ENCODE measurements at regions not wholly inside any gene's neighbourhood (a gene's known extent, or its start where the extent isn't known, plus 50 kb on each side); places are given as distances from the start of the nearest gene placed in this dataset.
A peak's percentile ranks its signal among the peaks of the same experiment; 100 is the strongest.

DNA sequence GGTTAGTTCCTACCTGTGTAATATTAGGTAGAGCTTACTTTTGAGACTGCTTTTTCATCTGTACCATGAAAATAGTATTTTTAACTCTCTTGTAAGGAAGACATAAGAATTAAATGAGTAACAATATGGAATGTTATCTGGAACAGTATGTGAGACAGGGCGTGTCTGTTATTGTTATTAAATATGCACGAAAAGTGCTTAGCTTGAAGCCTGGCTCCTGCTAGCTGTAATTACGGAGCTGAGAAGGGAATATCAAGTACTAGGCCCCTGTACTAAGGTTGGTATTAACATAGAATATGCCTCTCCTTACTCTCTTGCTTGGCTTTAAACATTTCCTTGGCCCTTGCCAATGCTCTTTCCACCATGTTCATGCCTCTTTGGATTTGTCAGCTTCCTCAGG is 194.0 kb downstream of the FAM76B start:
- WGBS (ENCODE audit: extremely low coverage, insufficient coverage, low lambda C conversion rate), result no CpG with 5 or more reads among the region's 3 CpGs
- H3K27ac ChIP-seq (ENCODE audit: low read depth, low read length), result no peak overlapping the region
- H2BK5ac ChIP-seq (ENCODE audit: low read length), result no peak overlapping the region
- H3K56ac ChIP-seq (ENCODE audit: low read length), result no peak overlapping the region
- no peak overlapping the region for H3K18ac ChIP-seq (ENCODE audit: low read length)
- H3K4me3 ChIP-seq (ENCODE audit: low read length), result no peak overlapping the region
- H2BK15ac ChIP-seq (replicated peaks; ENCODE audit: low read depth), result no peak overlapping the region
- no peak overlapping the region for H3K4ac ChIP-seq (ENCODE audit: low read depth, low read length)
- peaks cover 2% of the 10 kb centered on the region for H3K4me1 ChIP-seq (ENCODE audit: control insufficient read depth, low read depth, low read length)
- H3K9ac ChIP-seq (ENCODE audit: low read length), result no peak overlapping the region
- no peaks in the 10 kb centered on the region for H3K36me3 ChIP-seq (ENCODE audit: control insufficient read depth, insufficient read depth, low read length)
- no peak overlapping the region for H2BK120ac ChIP-seq (ENCODE audit: low read depth, low read length)
- H2AK5ac ChIP-seq (ENCODE audit: low read length), result no peak overlapping the region
- no peaks in the 10 kb centered on the region for H3K27me3 ChIP-seq (ENCODE audit: insufficient read depth, low read length, poor library complexity)
- no peaks in the 10 kb centered on the region for H3K79me1 ChIP-seq (ENCODE audit: low read length)
- no peak overlapping the region for H3K23ac ChIP-seq (ENCODE audit: low read length)
- DNase-seq, result no peak
- no peaks in the 10 kb centered on the region for H3K79me2 ChIP-seq (ENCODE audit: control insufficient read depth, insufficient read depth, low read length)
- no peak overlapping the region for H4K8ac ChIP-seq (ENCODE audit: low read depth, low read length)
- no peak overlapping the region for H3K4me2 ChIP-seq (ENCODE audit: low read length)
- H4K5ac ChIP-seq (ENCODE audit: low read length), result no peak overlapping the region

GRCh38 chr11:95593111-95593510 is 196.5 kb downstream of the FAM76B start:
- Histone ChIP-seq H3K23ac (ENCODE audit: low read length) (no peak overlapping the region), H3K4ac (ENCODE audit: low read depth, low read length) (no peak overlapping the region), H3K4me3 (ENCODE audit: low read length) (no peak overlapping the region), H3K9ac (ENCODE audit: low read length) (no peak overlapping the region), H3K27ac (ENCODE audit: low read depth, low read length) (no peak overlapping the region), H3K4me2 (ENCODE audit: low read length) (no peak overlapping the region), H3K4me1 (ENCODE audit: control insufficient read depth, low read depth, low read length) (peaks cover 2% of the 10 kb centered on the region), H4K5ac (ENCODE audit: low read length) (no peak overlapping the region), H2AK5ac (ENCODE audit: low read length) (no peak overlapping the region), H3K18ac (ENCODE audit: low read length) (no peak overlapping the region), H2BK120ac (ENCODE audit: low read depth, low read length) (no peak overlapping the region), H3K79me1 (ENCODE audit: low read length) (no peaks in the 10 kb centered on the region), H2BK5ac (ENCODE audit: low read length) (no peak overlapping the region), H3K27me3 (ENCODE audit: insufficient read depth, low read length, poor library complexity) (no peaks in the 10 kb centered on the region), H3K56ac (ENCODE audit: low read length) (no peak overlapping the region), H3K79me2 (ENCODE audit: control insufficient read depth, insufficient read depth, low read length) (no peaks in the 10 kb centered on the region), H3K36me3 (ENCODE audit: control insufficient read depth, insufficient read depth, low read length) (no peaks in the 10 kb centered on the region), H4K8ac (ENCODE audit: low read depth, low read length) (no peak overlapping the region), H2BK15ac (replicated peaks; ENCODE audit: low read depth) (no peak overlapping the region)
- DNase-seq, result no peak
- no CpG with 5 or more reads among the region's 3 CpGs for WGBS (ENCODE audit: extremely low coverage, insufficient coverage, low lambda C conversion rate)

GRCh38 chr11:95592471-95592870 is 197.1 kb downstream of the FAM76B start:
- H3K79me1 ChIP-seq (ENCODE audit: low read length), result no peaks in the 10 kb centered on the region
- no peak overlapping the region for H2BK5ac ChIP-seq (ENCODE audit: low read length)
- H3K79me2 ChIP-seq (ENCODE audit: control insufficient read depth, insufficient read depth, low read length), result no peaks in the 10 kb centered on the region
- H3K27me3 ChIP-seq (ENCODE audit: insufficient read depth, low read length, poor library complexity), result no peaks in the 10 kb centered on the region
- no peak overlapping the region for H3K18ac ChIP-seq (ENCODE audit: low read length)
- no peak overlapping the region for H3K9ac ChIP-seq (ENCODE audit: low read length)
- no peak overlapping the region for H4K8ac ChIP-seq (ENCODE audit: low read depth, low read length)
- no peak overlapping the region for H2BK15ac ChIP-seq (replicated peaks; ENCODE audit: low read depth)
- H3K4ac ChIP-seq (ENCODE audit: low read depth, low read length), result no peak overlapping the region
- H2AK5ac ChIP-seq (ENCODE audit: low read length), result no peak overlapping the region
- no peak overlapping the region for H4K5ac ChIP-seq (ENCODE audit: low read length)
- DNase-seq, result peak; percentile 50
- WGBS (ENCODE audit: extremely low coverage, insufficient coverage, low lambda C conversion rate), result no CpG with 5 or more reads among the region's 4 CpGs
- no peak overlapping the region for H2BK120ac ChIP-seq (ENCODE audit: low read depth, low read length)
- H3K4me1 ChIP-seq (ENCODE audit: control insufficient read depth, low read depth, low read length), result peaks cover 2% of the 10 kb centered on the region
- H3K4me2 ChIP-seq (ENCODE audit: low read length), result no peak overlapping the region
- no peak overlapping the region for H3K56ac ChIP-seq (ENCODE audit: low read length)
- H3K27ac ChIP-seq (ENCODE audit: low read depth, low read length), result no peak overlapping the region
- no peak overlapping the region for H3K4me3 ChIP-seq (ENCODE audit: low read length)
- no peak overlapping the region for H3K23ac ChIP-seq (ENCODE audit: low read length)
- no peaks in the 10 kb centered on the region for H3K36me3 ChIP-seq (ENCODE audit: control insufficient read depth, insufficient read depth, low read length)

DNA sequence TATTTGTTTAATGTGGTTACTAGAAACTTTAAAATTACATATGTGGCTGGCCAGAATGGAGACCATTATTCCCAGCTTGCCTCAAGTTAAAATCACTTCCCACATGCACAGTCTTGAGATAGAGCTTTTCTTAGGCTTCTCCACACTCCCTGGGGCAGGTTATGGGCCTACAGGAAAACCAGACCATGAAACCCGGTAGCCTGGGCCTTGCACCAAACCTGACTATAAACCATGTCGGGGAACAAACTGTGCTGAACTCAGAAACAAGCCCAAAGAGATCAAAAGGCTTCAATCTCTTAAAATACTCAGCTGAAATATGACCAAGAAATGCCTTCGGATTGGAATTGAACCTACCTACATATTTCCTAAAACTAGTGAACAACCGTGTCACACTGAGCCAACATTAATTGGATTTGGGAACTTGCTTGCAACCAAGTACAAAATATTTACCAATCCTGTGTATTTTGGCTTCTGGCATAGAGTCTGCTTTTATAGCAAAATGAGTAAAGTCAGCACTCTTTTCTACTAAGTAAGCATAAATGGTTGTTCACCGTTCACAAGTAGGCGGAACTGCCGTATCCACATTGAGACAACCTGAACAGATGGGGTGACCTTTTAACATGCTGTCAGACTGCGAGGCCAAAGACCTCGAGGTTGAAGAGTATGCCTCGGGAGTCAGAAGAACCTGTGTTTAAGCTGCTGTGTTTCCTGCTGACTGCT is 199.5 kb downstream of the FAM76B start:
- Histone ChIP-seq H3K4me3 (ENCODE audit: low read length) (no peak overlapping the region), H3K56ac (ENCODE audit: low read length) (no peak overlapping the region), H4K5ac (ENCODE audit: low read length) (no peak overlapping the region), H3K27me3 (ENCODE audit: insufficient read depth, low read length, poor library complexity) (no peaks in the 10 kb centered on the region), H2BK15ac (replicated peaks; ENCODE audit: low read depth) (no peak overlapping the region), H3K4me1 (ENCODE audit: control insufficient read depth, low read depth, low read length) (peaks cover 2% of the 10 kb centered on the region), H2BK120ac (ENCODE audit: low read depth, low read length) (no peak overlapping the region), H3K18ac (ENCODE audit: low read length) (no peak overlapping the region), H2AK5ac (ENCODE audit: low read length) (no peak overlapping the region), H3K36me3 (ENCODE audit: control insufficient read depth, insufficient read depth, low read length) (no peaks in the 10 kb centered on the region), H3K27ac (ENCODE audit: low read depth, low read length) (no peak overlapping the region), H3K4ac (ENCODE audit: low read depth, low read length) (no peak overlapping the region), H3K9ac (ENCODE audit: low read length) (no peak overlapping the region), H3K79me1 (ENCODE audit: low read length) (no peaks in the 10 kb centered on the region), H3K23ac (ENCODE audit: low read length) (no peak overlapping the region), H2BK5ac (ENCODE audit: low read length) (no peak overlapping the region), H3K79me2 (ENCODE audit: control insufficient read depth, insufficient read depth, low read length) (no peaks in the 10 kb centered on the region), H4K8ac (ENCODE audit: low read depth, low read length) (no peak overlapping the region), H3K4me2 (ENCODE audit: low read length) (no peak overlapping the region)
- no peak for DNase-seq
- WGBS (ENCODE audit: extremely low coverage, insufficient coverage, low lambda C conversion rate), result no CpG with 5 or more reads among the region's 10 CpGs

DNA sequence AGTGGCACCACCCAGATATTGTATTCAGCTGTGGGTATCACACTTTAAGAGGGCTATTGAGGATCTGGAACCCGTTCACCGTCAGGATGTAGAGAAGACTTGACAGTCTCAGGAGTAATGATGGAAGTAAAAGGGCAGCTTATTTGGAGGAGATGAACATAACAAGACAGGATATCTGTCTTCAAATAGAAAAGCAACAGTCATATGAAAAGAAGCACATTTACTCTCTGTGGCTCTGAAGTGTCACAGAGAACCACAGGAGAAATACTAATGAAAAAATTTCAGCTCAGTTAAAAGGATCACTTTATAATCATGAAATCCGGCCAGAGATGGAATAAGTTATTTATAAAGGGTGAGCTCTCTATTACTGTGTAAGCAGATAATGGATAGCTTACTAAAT is 200.8 kb downstream of the FAM76B start:
- no peak overlapping the region for H3K4me3 ChIP-seq (ENCODE audit: low read length)
- no peaks in the 10 kb centered on the region for H3K79me2 ChIP-seq (ENCODE audit: control insufficient read depth, insufficient read depth, low read length)
- H2AK5ac ChIP-seq (ENCODE audit: low read length), result no peak overlapping the region
- H3K56ac ChIP-seq (ENCODE audit: low read length), result no peak overlapping the region
- no peak overlapping the region for H3K4me2 ChIP-seq (ENCODE audit: low read length)
- no peaks in the 10 kb centered on the region for H3K79me1 ChIP-seq (ENCODE audit: low read length)
- H3K27ac ChIP-seq (ENCODE audit: low read depth, low read length), result no peak overlapping the region
- no peak overlapping the region for H2BK120ac ChIP-seq (ENCODE audit: low read depth, low read length)
- no peaks in the 10 kb centered on the region for H3K36me3 ChIP-seq (ENCODE audit: control insufficient read depth, insufficient read depth, low read length)
- WGBS (ENCODE audit: extremely low coverage, insufficient coverage, low lambda C conversion rate), result no CpG with 5 or more reads among the region's 3 CpGs
- no peak overlapping the region for H3K4ac ChIP-seq (ENCODE audit: low read depth, low read length)
- no peak overlapping the region for H3K9ac ChIP-seq (ENCODE audit: low read length)
- no peak overlapping the region for H3K23ac ChIP-seq (ENCODE audit: low read length)
- H4K8ac ChIP-seq (ENCODE audit: low read depth, low read length), result no peak overlapping the region
- no peak overlapping the region for H4K5ac ChIP-seq (ENCODE audit: low read length)
- H3K4me1 ChIP-seq (ENCODE audit: control insufficient read depth, low read depth, low read length), result peaks cover 2% of the 10 kb centered on the region
- H3K27me3 ChIP-seq (ENCODE audit: insufficient read depth, low read length, poor library complexity), result no peaks in the 10 kb centered on the region
- H2BK5ac ChIP-seq (ENCODE audit: low read length), result no peak overlapping the region
- H3K18ac ChIP-seq (ENCODE audit: low read length), result no peak overlapping the region
- no peak for DNase-seq
- no peak overlapping the region for H2BK15ac ChIP-seq (replicated peaks; ENCODE audit: low read depth)

DNA sequence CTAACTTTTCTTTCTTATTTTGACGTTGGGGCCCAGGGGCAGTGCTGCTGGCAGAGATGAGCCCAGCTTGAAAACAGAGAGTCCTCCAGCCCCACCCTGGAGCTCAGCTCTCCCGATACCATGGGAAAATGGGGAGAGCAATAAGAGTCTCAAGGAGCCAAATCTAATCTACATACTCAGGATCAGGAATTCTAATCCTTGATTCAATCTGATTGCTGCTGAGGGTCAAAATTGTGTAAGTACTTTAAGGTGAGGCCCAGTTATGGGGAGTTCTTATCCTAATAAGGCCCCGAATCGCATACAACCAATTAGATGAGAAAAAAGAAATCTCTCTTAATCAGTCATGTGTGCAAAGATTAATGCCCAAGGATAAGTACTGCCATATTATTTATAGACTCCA is 202.9 kb downstream of the FAM76B start:
- Histone ChIP-seq H3K23ac (ENCODE audit: low read length) (no peak overlapping the region), H2BK120ac (ENCODE audit: low read depth, low read length) (no peak overlapping the region), H3K4me1 (ENCODE audit: control insufficient read depth, low read depth, low read length) (no peaks in the 10 kb centered on the region), H3K27ac (ENCODE audit: low read depth, low read length) (no peak overlapping the region), H3K4me3 (ENCODE audit: low read length) (no peak overlapping the region), H3K56ac (ENCODE audit: low read length) (no peak overlapping the region), H3K9ac (ENCODE audit: low read length) (no peak overlapping the region), H4K8ac (ENCODE audit: low read depth, low read length) (no peak overlapping the region), H3K4ac (ENCODE audit: low read depth, low read length) (no peak overlapping the region), H3K79me1 (ENCODE audit: low read length) (no peaks in the 10 kb centered on the region), H2AK5ac (ENCODE audit: low read length) (no peak overlapping the region), H3K79me2 (ENCODE audit: control insufficient read depth, insufficient read depth, low read length) (no peaks in the 10 kb centered on the region), H3K36me3 (ENCODE audit: control insufficient read depth, insufficient read depth, low read length) (no peaks in the 10 kb centered on the region), H3K27me3 (ENCODE audit: insufficient read depth, low read length, poor library complexity) (no peaks in the 10 kb centered on the region), H3K18ac (ENCODE audit: low read length) (no peak overlapping the region), H2BK15ac (replicated peaks; ENCODE audit: low read depth) (no peak overlapping the region), H4K5ac (ENCODE audit: low read length) (no peak overlapping the region), H2BK5ac (ENCODE audit: low read length) (no peak overlapping the region), H3K4me2 (ENCODE audit: low read length) (no peak overlapping the region)
- no CpG with 5 or more reads among the region's 4 CpGs for WGBS (ENCODE audit: extremely low coverage, insufficient coverage, low lambda C conversion rate)
- peak; percentile 3 for DNase-seq

Data from mesendoderm (in vitro differentiated cells).